ENCODE measurements at regions not wholly inside any gene's neighbourhood (a gene's known extent, or its start where the extent isn't known, plus 50 kb on each side); places are given as distances from the start of the nearest gene placed in this dataset.
"Not testable (repeated sequence)": the region's sequence is repeated elsewhere in the genome, so short reads cannot be mapped to it uniquely, and the experiment has no call there.

GRCh38 chr9:90188656-90189055 is 454.0 kb downstream of the DIRAS2 start:
- intact Hi-C loops (cut with DNase I), result no loop called here
- peaks cover 0 to 13% (median 0%) of the 10 kb centered on the region in 7 donors for H3K27me3 ChIP-seq
- ATAC-seq, result no peak
- no peak overlapping the region for H3K27ac ChIP-seq
- no peak overlapping the region for H3K4me3 ChIP-seq
- WGBS, 2 donors, result 55 to 59% methylated on average over 2 of the region's 2 CpGs
- no peaks in the 10 kb centered on the region for H3K36me3 ChIP-seq
- H3K9me3 ChIP-seq, result peaks cover 0 to 14% (median 0%) of the 10 kb centered on the region in 11 donors
- H3K4me1 ChIP-seq, result no peaks in the 10 kb centered on the region
- TF ChIP-seq, protein P1, sequence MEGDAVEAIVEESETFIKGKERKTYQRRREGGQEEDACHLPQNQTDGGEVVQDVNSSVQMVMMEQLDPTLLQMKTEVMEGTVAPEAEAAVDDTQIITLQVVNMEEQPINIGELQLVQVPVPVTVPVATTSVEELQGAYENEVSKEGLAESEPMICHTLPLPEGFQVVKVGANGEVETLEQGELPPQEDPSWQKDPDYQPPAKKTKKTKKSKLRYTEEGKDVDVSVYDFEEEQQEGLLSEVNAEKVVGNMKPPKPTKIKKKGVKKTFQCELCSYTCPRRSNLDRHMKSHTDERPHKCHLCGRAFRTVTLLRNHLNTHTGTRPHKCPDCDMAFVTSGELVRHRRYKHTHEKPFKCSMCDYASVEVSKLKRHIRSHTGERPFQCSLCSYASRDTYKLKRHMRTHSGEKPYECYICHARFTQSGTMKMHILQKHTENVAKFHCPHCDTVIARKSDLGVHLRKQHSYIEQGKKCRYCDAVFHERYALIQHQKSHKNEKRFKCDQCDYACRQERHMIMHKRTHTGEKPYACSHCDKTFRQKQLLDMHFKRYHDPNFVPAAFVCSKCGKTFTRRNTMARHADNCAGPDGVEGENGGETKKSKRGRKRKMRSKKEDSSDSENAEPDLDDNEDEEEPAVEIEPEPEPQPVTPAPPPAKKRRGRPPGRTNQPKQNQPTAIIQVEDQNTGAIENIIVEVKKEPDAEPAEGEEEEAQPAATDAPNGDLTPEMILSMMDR (IDR thresholded peaks at IDR 0.05), result no peak
- no peak for DNase-seq

GRCh38 chr9:90189306-90189705 is 453.3 kb downstream of the DIRAS2 start:
- Histone ChIP-seq H3K4me1 (no peaks in the 10 kb centered on the region), H3K4me3 (no peak overlapping the region), H3K27me3 (peaks cover 0 to 13% (median 0%) of the 10 kb centered on the region in 7 donors), H3K9me3 (peaks cover 0 to 14% (median 0%) of the 10 kb centered on the region in 11 donors), H3K27ac (no peak overlapping the region), H3K36me3 (no peaks in the 10 kb centered on the region)
- WGBS, 2 donors, result 79 to 82% methylated on average over 6 of the region's 6 CpGs
- ATAC-seq (no peak), DNase-seq (no peak)
- TF ChIP-seq, protein P1 (IDR thresholded peaks at IDR 0.05), result no peak
- intact Hi-C loops (cut with DNase I), result no loop called here

DNA sequence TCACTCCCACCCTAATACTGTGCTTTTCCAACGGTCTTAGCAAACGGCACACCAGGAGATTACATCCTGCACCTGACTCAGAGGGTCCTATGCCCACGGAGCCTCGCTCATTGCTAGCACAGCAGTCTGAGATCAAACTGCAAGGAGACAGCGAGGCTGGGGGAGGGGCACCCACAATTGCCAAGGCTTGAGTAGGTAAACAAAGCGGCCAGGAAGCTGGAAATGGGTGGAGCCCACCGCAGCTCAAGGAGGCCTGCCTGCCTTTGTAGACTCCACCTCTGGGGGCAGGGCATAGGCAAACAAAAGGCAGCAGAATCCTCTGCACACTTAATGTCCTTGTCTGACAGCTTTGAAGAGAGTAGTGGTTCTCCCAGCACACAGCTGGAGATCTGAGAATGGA is 450.2 kb downstream of the DIRAS2 start:
- DNase-seq; H3K36me3 ChIP-seq; H3K4me3 ChIP-seq; H3K27ac ChIP-seq; ATAC-seq; H3K4me1 ChIP-seq; intact Hi-C loops (cut with DNase I): not testable (repeated sequence)
- H3K27me3 ChIP-seq, result peaks cover 0 to 13% (median 0%) of the 10 kb centered on the region in 7 donors
- WGBS, 2 donors, result 68 to 72% methylated on average over 7 of the region's 7 CpGs
- peaks cover 0 to 16% (median 0%) of the 10 kb centered on the region in 11 donors for H3K9me3 ChIP-seq

GRCh38 chr9:90198956-90199355 is 443.7 kb downstream of the DIRAS2 start:
- TF ChIP-seq, protein P1 (IDR thresholded peaks at IDR 0.05), result no peak
- H3K27ac ChIP-seq, result no peak overlapping the region
- H3K9me3 ChIP-seq, result peaks cover 0 to 20% (median 4%) of the 10 kb centered on the region in 11 donors
- no peak overlapping the region for H3K4me3 ChIP-seq
- intact Hi-C loops (cut with DNase I), result no loop called here
- no peak for DNase-seq
- H3K4me1 ChIP-seq, result no peaks in the 10 kb centered on the region
- no peak for ATAC-seq
- H3K27me3 ChIP-seq, result peaks cover 0 to 4% (median 0%) of the 10 kb centered on the region in 7 donors
- no peaks in the 10 kb centered on the region for H3K36me3 ChIP-seq
- WGBS, 2 donors, result 65 to 68% methylated on average over 3 of the region's 3 CpGs

DNA sequence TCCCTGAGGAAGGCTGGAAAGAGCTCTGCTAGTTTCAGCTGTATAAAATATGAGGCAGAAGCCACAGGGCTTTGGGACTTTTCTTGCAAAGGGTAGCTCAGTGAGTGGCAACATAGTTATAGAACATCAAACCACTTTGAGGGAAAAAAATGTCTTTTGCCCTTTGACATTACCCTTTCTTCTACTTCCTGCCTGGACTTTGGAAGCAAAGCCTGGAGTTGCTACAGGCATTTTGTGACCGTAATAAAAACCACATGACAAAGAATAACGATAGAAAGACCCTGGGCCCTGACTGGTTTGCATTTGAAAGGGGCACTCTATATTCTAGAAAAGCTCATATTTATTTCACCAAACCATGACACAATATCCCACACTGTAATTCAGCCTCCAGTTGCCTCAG is 440.9 kb downstream of the DIRAS2 start:
- WGBS, 2 donors, result 58 to 65% methylated on average over 2 of the region's 2 CpGs
- Histone ChIP-seq H3K4me1 (no peaks in the 10 kb centered on the region), H3K9me3 (peaks cover 0 to 20% (median 4%) of the 10 kb centered on the region in 11 donors), H3K36me3 (no peaks in the 10 kb centered on the region), H3K4me3 (no peak overlapping the region), H3K27ac (no peak overlapping the region), H3K27me3 (peaks cover 0 to 6% (median 0%) of the 10 kb centered on the region in 7 donors)
- DNase-seq (no peak), ATAC-seq (no peak)
- TF ChIP-seq, protein P1 (IDR thresholded peaks at IDR 0.05), result no peak
- intact Hi-C loops (cut with DNase I), result no loop called here
